WI38 (cell line): ENCODE measurements at regions not wholly inside any gene's neighbourhood (a gene's known extent, or its start where the extent isn't known, plus 50 kb on each side); places are given as distances from the start of the nearest gene placed in this dataset.

Source experiments
- H3K4me3 ChIP-seq: 2 replicates; pipeline ENCODE4 v1.5.1; 2011; ENCODE audit warnings: low read depth, mild to moderate bottlenecking, control low read depth, low read length
- CTCF ChIP-seq: IDR thresholded peaks from 2 replicates; pipeline ENCODE4 v1.5.1; 2012; ENCODE audit warnings: low read depth, mild to moderate bottlenecking, control low read depth, low read length

GRCh38 chr2:41142478-41142877, 690.6 kb upstream of the SLC8A1 start:
- no peak overlapping the region for H3K4me3 ChIP-seq
- TF ChIP-seq CTCF: no peak

- TF ChIP-seq CTCF: no peak
- no peak overlapping the region for H3K4me3 ChIP-seq
Observed at GRCh38 chr2:41145066-41145465, 693.2 kb upstream of the SLC8A1 start.

GRCh38 chr2:41149054-41149453, 697.2 kb upstream of the SLC8A1 start:
- no peak overlapping the region for H3K4me3 ChIP-seq
- TF ChIP-seq CTCF: no peak

- no peak for TF ChIP-seq CTCF
- no peak overlapping the region for H3K4me3 ChIP-seq
Observed at GRCh38 chr2:41151746-41152145, 699.9 kb upstream of the SLC8A1 start.

- TF ChIP-seq CTCF: no peak
- no peak overlapping the region for H3K4me3 ChIP-seq
Observed at GRCh38 chr2:41152318-41152717, 700.4 kb upstream of the SLC8A1 start.

- no peak for TF ChIP-seq CTCF
- no peak overlapping the region for H3K4me3 ChIP-seq
Observed at GRCh38 chr2:41160439-41160838, 708.5 kb upstream of the SLC8A1 start.

- H3K4me3 ChIP-seq: no peak overlapping the region
- TF ChIP-seq CTCF: no peak
Observed at GRCh38 chr2:41167014-41167413, 715.1 kb upstream of the SLC8A1 start.
